WTC11 (cell line): ENCODE measurements at regions not wholly inside any gene's neighbourhood (a gene's known extent, or its start where the extent isn't known, plus 50 kb on each side); places are given as distances from the start of the nearest gene placed in this dataset.

Source experiments
- ATAC-seq: fragments of 200-7000 bp; cut with Tn5 transposase; 2 replicates; pipeline ENCODE4 v1.10.0; 2021; ENCODE audit warnings: mild to moderate bottlenecking, moderate library complexity
- CTCF ChIA-PET: fragments of 300-600 bp; sonication (Branson Sonifier 250); formaldehyde crosslinking; loops from one replicate; lab custom pipeline; 2021; ENCODE audit warnings: antibody characterized with exemption; lab: Charles Lee
- POLR2A ChIA-PET: fragments of 350-600 bp; sonication (Branson Sonifier 250); formaldehyde crosslinking; loops from one replicate; lab custom pipeline; 2021; ENCODE audit warnings: antibody characterized with exemption; lab: Charles Lee
- DNase-seq: peaks from one replicate; pipeline ENCODE4 v3.0.0; 2021; ENCODE audit warnings: low spot score
- H3K27ac Mint-ChIP-seq: 2 replicates; pipeline ENCODE4 v1.8.0; 2021; ENCODE audit warnings: mixed read lengths
- H3K27me3 Mint-ChIP-seq: 2 replicates; pipeline ENCODE4 v1.8.0; 2021; ENCODE audit warnings: low read depth, mild to moderate bottlenecking, moderate library complexity, mixed read lengths
- H3K36me3 Mint-ChIP-seq: 2 replicates; pipeline ENCODE4 v1.8.0; 2021; ENCODE audit warnings: mixed read lengths
- H3K4me1 Mint-ChIP-seq: 2 replicates; pipeline ENCODE4 v1.8.0; 2022; ENCODE audit warnings: mixed read lengths
- H3K4me3 Mint-ChIP-seq: 2 replicates; pipeline ENCODE4 v1.8.0; 2021; ENCODE audit warnings: mild to moderate bottlenecking, moderate library complexity, mixed read lengths
- H3K9me3 Mint-ChIP-seq: 2 replicates; pipeline ENCODE4 v1.8.0; 2021; ENCODE audit warnings: mixed read lengths
- ARID4B ChIP-seq: sonication (generic); formaldehyde crosslinking; IDR thresholded peaks from 2 replicates; pipeline ENCODE4 v1.8.0; 2023; ENCODE audit warnings: missing genetic modification reagents, mild to moderate bottlenecking, borderline replicate concordance
- CBFB ChIP-seq: sonication (generic); formaldehyde crosslinking; IDR thresholded peaks from 2 replicates; pipeline ENCODE4 v1.8.1; 2022; ENCODE audit warnings: mild to moderate bottlenecking, low read depth, missing genetic modification reagents
- CDX4 ChIP-seq: fragments of 250-450 bp; sonication (Bioruptor Pico); IDR thresholded peaks from 2 replicates; pipeline ENCODE4 v1.9.0; 2021; ENCODE audit warnings: moderate library complexity, mild to moderate bottlenecking, inconsistent platforms, borderline replicate concordance
- ESRRA ChIP-seq: sonication (generic); formaldehyde crosslinking; IDR thresholded peaks from 2 replicates; pipeline ENCODE4 v1.8.1; 2022; ENCODE audit warnings: mild to moderate bottlenecking, missing genetic modification reagents, borderline replicate concordance
- KAT7 ChIP-seq: sonication (generic); formaldehyde crosslinking; IDR thresholded peaks from 2 replicates; pipeline ENCODE4 v1.8.1; 2023; ENCODE audit warnings: missing genetic modification reagents, mild to moderate bottlenecking, borderline replicate concordance
- MYBL2 ChIP-seq: sonication (generic); formaldehyde crosslinking; IDR thresholded peaks from 2 replicates; pipeline ENCODE4 v1.8.1; 2023; ENCODE audit warnings: mild to moderate bottlenecking, moderate library complexity, missing genetic modification reagents
- PRDM15 ChIP-seq: sonication (generic); formaldehyde crosslinking; IDR thresholded peaks from 2 replicates; pipeline ENCODE4 v1.8.0; 2022; ENCODE audit warnings: missing genetic modification reagents
- SOX15 ChIP-seq: fragments of 250-450 bp; sonication (Bioruptor Pico); IDR thresholded peaks from 2 replicates; pipeline ENCODE4 v1.9.0; 2021; ENCODE audit warnings: mild to moderate bottlenecking
- SP1 ChIP-seq: sonication (generic); formaldehyde crosslinking; conservative IDR thresholded peaks from 2 replicates; pipeline ENCODE4 v1.8.1; 2022; ENCODE audit warnings: missing genetic modification reagents
- USF1 ChIP-seq: sonication (generic); formaldehyde crosslinking; IDR thresholded peaks from 2 replicates; pipeline ENCODE4 v1.8.0; 2022; ENCODE audit warnings: mild to moderate bottlenecking, missing genetic modification reagents
- ZMAT4 ChIP-seq: fragments of 250-450 bp; sonication (Bioruptor Pico); IDR thresholded peaks from 2 replicates; pipeline ENCODE4 v1.9.0; 2021; ENCODE audit warnings: mild to moderate bottlenecking
- ZNF317 ChIP-seq: sonication (generic); formaldehyde crosslinking; IDR thresholded peaks from 2 replicates; pipeline ENCODE4 v1.8.1; 2023; ENCODE audit warnings: low read depth, mild to moderate bottlenecking, moderate library complexity, missing genetic modification reagents, borderline replicate concordance
- ZNF423 ChIP-seq: fragments of 250-450 bp; sonication (Bioruptor Pico); IDR thresholded peaks from 2 replicates; pipeline ENCODE4 v2.1.2; 2022; ENCODE audit warnings: mild to moderate bottlenecking, moderate library complexity
- ZNF532 ChIP-seq: fragments of 250-450 bp; sonication (Bioruptor Pico); IDR thresholded peaks from 2 replicates; pipeline ENCODE4 v1.9.0; 2021; ENCODE audit warnings: mild to moderate bottlenecking, borderline replicate concordance
- ZNF671 ChIP-seq: fragments of 250-450 bp; sonication (Bioruptor Pico); IDR thresholded peaks from 2 replicates; pipeline ENCODE4 v1.8.0; 2021; ENCODE audit warnings: mild to moderate bottlenecking
- TF ChIP-seq, protein P1 (sequence below): sonication (generic); formaldehyde crosslinking; IDR thresholded peaks from 2 replicates; pipeline ENCODE4 v1.8.1; 2022; ENCODE audit warnings: low read depth, mild to moderate bottlenecking, moderate library complexity, missing genetic modification reagents, borderline replicate concordance

DNA sequence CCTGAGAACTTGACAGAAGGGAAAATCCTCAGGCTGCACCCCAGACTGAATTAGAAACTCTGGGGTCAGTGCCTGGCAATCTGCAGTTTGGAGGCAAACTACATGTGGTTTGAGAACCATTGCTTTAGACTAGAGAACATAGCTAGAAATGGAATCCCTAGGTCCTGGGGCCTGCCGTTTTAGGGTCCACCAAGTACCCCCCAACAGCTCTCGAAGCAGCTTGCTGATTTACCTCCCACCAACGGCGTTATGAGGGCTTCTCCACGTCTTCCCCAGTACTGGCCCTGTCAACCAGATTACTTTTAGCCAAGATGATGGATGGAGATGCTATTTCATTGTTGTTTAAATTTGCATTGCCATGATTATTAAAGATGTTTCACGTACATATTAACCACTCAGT is 272.5 kb downstream of the XXYLT1 start (continued):
- TF ChIP-seq ESRRA (CRISPR knock-in tag) (no peak), ZNF671 (CRISPR knock-in tag) (no peak), CBFB (CRISPR knock-in tag) (no peak), ZMAT4 (no peak), USF1 (CRISPR knock-in tag) (no peak)

DNA sequence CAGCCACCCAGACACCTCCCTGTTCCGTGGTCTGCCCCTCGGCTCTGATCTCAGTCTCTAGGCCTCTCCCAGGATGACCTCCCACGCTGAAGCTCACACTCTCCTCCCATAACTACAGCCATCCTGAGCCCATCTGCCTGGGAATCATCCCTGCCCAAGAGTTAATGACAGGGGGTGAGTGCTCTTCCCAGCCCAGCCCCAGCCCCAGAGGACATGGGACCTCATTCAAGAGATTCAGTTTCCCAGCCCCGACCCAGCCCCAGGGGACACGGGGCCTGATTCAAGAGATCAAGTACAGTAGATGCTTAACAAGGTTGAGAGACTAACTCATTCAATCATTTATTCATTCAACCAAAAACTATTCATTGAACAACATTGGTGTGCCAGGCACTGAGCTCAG is 272.0 kb downstream of the XXYLT1 start:
- TF ChIP-seq PRDM15 (CRISPR knock-in tag): no peak
- TF ChIP-seq SP1: no peak
- no peak for TF ChIP-seq CDX4 (CRISPR knock-in tag)
- no peak for TF ChIP-seq KAT7 (CRISPR knock-in tag)
- no peak for TF ChIP-seq ZNF317 (CRISPR knock-in tag)
- no peak for TF ChIP-seq MYBL2 (CRISPR knock-in tag)
- TF ChIP-seq ZNF423 (CRISPR knock-in tag): no peak
- TF ChIP-seq ZNF532 (CRISPR knock-in tag): no peak
- TF ChIP-seq ARID4B (CRISPR knock-in tag): no peak
- TF ChIP-seq, protein P1, sequence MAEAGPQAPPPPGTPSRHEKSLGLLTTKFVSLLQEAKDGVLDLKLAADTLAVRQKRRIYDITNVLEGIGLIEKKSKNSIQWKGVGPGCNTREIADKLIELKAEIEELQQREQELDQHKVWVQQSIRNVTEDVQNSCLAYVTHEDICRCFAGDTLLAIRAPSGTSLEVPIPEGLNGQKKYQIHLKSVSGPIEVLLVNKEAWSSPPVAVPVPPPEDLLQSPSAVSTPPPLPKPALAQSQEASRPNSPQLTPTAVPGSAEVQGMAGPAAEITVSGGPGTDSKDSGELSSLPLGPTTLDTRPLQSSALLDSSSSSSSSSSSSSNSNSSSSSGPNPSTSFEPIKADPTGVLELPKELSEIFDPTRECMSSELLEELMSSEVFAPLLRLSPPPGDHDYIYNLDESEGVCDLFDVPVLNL (CRISPR knock-in tag): no peak
- no peak for TF ChIP-seq SOX15
- no peak overlapping the region for H3K4me3 Mint-ChIP-seq
- H3K9me3 Mint-ChIP-seq: no peaks in the 10 kb centered on the region
- POLR2A ChIA-PET: no interaction called here
- no peak for DNase-seq
- ATAC-seq: no peak
- H3K27me3 Mint-ChIP-seq: no peaks in the 10 kb centered on the region
- no peaks in the 10 kb centered on the region for H3K36me3 Mint-ChIP-seq
- CTCF ChIA-PET: interaction anchor here (0.8 to 1.4 kb wide), 2 partner anchors 14 to 312 kb away, joined by 3 to 5 read pairs; no protein-coding TSS in a partner anchor
- H3K4me1 Mint-ChIP-seq: peaks cover 24% of the 10 kb centered on the region
- no peak overlapping the region for H3K27ac Mint-ChIP-seq
